HG03575 (cell line): ENCODE measurements at regions not wholly inside any gene's neighbourhood (a gene's known extent, or its start where the extent isn't known, plus 50 kb on each side); places are given as distances from the start of the nearest gene placed in this dataset.

ENCODE experiments used
- ATAC-seq: cut with Tn5 transposase; IDR thresholded peaks from one replicate; pipeline ENCODE4 v1.9.1; 2021; ENCODE audit not compliant: unreplicated experiment, insufficient number of reproducible peaks, low FRiP score; ENCODE audit errors: extremely low read depth

DNA sequence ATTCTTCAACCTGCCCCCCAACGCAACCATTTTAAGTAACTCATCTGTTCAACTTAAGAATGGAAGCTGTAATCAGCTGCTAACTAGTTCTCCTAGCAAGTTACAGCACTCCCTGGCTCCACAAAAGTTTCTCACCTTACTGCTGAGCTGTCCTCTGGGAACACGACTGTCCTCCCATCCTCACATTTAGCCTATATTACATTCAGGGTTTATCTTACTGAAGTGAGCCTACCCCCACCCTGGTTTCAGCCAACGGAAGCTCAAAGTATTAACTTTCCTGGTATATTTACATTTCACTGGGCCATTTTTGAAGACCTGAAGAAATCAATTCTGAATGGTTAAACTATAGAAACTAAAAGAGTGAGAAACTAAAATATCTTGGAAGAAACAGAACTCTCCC is 64.9 kb upstream of the TANK start:
- no peak for ATAC-seq

DNA sequence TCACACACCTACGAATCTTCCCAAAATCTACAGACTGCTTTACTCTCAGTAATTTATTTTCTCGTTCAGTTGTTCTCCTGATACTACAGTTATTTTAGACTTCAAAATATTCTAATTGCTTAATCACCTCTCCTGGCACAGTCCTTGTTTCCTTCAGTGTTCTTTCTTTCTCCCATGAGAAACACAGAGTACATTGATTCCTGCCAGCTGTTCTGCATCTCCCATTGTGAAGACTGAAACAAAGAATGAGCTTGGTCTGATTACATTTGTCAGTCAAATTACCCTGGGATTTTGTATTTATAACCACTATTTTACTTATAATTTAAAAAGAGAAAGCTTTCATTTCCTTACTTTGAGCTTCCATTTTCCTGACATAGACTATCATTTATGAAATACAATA is 63.9 kb upstream of the TANK start:
- ATAC-seq: no peak

DNA sequence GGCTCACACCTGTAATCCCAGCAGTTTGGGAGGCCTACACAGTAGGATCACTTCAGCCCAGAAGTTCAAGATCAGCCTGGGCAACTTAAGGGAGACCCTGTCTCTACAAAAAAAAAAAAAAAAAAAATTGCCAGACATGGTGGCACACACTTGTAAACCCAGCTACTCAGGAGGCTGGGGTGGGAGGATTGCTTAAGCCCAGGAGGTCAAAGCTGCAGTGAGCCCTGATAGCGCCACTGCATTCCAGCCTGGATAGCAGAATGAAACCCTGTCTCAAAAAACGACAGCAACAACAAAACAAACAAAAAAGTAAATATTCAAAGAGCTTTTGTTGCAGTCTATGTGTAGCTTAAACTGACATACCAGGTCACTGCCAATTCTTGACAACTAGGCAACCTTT is 63.1 kb upstream of the TANK start:
- ATAC-seq: no peak

- no peak for ATAC-seq
Measured at GRCh38 chr2:161100211-161100895, 59.9 kb upstream of the TANK start.

GRCh38 chr2:161101406-161101805 is 58.8 kb upstream of the TANK start:
- ATAC-seq: no peak

- ATAC-seq: no peak
Measured at GRCh38 chr2:161102770-161103450, 57.3 kb upstream of the TANK start.

DNA sequence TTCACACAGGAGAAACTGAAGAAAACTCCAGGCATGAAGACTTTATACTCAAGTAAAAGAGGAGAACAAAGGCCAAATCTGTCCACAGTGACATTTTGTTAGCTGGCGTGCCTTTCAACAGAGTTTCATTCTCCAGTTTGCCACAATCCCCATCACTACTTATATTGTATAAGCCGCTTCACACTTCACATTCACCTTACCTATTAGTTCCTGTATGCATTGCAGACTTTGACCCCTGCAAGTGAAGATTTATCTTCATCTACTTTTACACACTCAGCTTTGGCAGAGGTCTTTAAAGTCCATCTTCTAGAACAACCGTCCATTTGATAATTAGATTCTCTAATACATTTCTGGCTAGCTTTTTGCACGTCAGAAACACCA is 56.8 kb upstream of the TANK start:
- no peak for ATAC-seq

GRCh38 chr2:161104054-161104553 is 56.1 kb upstream of the TANK start:
- ATAC-seq: peak; percentile 88

DNA sequence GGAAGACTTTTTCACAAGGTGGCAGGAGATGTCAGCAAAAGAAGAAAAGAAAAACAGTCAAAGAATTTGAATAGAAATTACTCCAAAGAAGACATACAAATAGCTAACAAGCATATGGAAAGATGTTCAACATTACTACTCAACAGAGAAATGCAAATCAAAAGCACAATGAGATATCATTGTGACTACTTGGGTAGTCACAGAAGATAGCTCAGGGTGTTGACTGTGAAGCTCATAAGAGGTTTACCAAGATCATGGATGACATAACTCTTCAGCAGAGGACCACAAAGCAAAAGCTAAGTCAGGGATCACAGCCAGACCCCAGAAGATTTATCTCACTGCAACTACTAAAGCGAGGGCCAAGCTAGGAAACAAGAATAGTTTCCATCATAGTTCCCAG is 53.0 kb upstream of the TANK start:
- no peak for ATAC-seq
